Skeletal muscle cell (primary cell): ENCODE measurements at regions not wholly inside any gene's neighbourhood (a gene's known extent, or its start where the extent isn't known, plus 50 kb on each side); places are given as distances from the start of the nearest gene placed in this dataset.

ENCODE experiments used
- DNase-seq: peaks from one replicate; pipeline ENCODE4 v3.0.0-alpha.2; 2010; ENCODE audit warnings: low read depth
- H3K4me3 ChIP-seq: 2 replicates; pipeline ENCODE4 v1.5.1; 2011; ENCODE audit warnings: low read depth, mild to moderate bottlenecking, control low read depth, low read length, moderate library complexity

DNA sequence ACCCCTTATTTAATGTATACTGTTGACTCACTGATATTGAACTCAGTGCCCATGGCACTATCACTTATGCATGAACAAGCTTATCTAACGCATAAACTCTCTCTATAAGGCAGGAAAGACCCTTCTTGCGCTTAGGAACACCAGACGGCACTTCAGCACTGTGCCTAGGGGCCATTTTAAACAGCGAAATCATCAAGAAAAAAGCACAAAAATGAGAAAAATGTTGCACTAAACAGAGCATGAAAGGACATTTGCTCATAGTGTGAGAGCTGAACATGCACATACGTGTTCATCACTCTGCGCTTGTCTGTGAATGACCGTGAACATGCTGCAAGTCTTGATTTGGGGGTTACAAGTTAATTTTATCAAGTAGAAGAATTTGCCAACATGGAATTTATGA lies 109.6 kb downstream of the WDR11 start:
- DNase-seq = no peak
- H3K4me3 ChIP-seq = no peak overlapping the region

DNA sequence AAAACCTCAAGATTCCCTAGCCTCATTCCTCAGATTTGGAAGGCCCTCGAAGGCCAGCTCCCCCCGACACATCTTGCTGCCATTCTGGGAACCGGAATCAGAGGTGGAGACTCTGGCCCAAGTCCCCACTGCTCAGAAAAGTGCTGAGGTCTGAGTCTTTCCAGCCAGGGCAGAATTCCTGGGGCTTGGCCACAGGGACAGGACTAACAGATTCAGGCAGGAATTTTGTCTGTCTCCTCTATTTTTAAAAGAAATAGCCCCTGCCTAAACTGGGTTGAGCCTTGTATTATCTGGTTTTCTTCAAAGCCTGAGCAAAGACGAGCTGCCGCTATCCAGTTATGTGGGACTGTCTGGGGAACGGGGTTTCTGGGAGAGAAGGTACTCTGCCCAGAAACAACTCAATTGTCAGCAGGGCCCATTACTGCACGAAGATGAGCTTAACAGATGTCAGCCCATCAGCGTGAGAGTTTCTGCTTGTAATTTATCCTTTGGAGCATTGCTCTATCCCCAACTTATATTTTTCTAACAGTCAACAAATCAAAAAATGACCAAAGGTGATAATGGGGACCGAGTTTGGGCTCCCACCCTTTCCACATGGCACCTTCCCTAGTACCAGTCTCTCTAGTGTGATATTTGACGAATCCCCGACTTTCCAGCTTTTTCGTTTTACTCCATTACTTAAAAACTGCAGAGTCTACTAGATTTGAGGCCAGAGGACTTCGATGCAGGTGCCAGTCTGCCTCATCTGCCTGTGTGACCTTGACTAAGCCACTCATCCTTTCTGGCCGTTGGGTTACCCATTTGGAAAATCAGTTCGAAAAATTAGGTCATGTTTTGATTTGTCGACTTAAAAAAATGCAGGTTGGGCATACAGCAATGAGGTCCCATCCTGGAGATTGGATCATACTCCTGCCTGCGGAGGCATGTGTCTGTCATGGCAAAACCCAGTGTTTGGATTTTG lies 110.9 kb downstream of the WDR11 start:
- no peak for DNase-seq
- H3K4me3 ChIP-seq = no peak overlapping the region

DNA sequence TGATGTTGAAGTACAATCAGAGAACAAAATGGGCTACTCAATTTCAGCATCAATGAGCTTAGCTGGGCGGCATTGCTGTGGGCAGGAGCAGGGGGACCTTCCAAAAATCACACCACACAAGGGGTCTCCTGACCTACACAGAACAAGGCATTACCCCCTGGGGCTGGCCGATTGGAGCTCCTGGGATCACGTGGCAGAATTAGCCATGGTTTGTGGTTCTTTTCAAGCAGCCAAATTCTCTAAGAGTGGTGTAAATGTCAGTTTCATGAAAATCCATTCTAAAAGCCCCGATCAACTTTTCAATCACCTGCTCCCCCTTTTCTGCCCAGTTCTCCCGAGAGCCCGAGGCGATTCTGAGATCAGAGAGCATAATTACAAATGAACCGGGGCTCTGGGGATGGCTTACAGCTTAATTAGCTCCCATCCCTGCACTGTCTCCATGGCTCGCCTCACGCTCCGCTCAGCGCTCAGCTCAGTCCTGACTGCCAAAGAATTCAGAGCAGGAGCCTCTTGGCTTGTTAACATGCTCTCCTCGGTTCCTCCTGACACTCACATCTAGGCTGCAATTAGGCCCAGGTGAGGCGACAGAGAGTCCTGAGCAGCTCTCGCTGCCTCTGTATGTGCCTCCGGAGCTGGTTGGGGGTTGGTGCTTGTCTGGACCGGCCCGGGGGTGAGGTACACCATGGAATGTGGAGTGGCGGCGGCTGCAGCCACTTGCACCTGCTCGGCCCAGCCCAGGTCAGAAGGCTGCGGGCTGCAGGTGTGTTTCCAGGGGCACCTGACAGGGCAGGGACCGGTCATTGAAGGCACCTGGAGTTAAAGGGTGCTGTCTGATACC lies 111.8 kb downstream of the WDR11 start:
- DNase-seq = no peak
- no peak overlapping the region for H3K4me3 ChIP-seq

DNA sequence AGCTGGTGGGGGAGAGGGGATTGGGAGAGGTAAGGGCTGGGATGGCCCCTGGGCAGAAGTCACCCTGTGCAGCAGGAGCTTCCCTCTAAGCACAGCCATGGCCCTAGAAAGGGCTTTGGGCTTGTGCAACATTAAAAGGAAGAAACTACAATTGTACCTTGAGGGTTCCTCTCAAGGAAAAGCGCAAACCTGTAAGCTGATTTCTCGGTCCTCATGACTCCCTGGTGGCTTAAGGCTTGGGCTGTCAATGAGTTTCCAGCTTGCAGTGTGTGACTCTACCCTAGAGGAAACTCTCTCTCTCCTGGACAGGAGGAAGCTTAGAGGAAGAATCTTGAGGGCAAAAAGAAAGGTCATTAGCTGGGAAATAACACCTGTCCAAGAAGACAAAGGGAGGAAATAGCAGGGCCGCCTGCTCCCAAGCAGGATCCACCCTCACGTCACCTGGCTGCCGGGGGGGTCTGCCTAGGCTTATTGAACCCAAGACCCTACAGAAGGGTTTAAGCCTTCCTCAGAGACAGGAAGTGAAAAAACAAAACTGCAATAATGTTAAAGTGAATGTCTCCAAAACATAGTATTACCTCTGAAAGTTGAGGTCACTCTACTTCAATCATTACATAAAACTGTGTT lies 112.5 kb downstream of the WDR11 start:
- no peak for DNase-seq
- no peak overlapping the region for H3K4me3 ChIP-seq

DNA sequence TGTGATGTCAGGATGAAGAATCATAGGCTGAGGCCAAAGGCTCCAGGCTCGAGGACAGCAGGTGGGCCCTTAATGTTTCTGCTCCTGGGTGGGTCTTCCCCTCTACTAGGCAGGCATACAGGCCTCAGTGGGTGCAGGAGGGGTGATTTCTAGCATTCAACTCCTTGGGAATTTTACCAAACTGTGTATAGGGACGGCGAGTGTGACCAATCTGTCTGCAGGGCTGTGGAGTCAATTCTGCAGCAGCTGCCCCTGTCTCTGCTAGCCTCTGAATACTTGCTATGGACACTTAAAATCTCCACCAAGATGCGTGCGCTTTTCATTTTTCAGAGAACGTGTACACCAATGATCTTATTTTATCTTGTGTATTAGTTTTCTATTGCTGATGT lies 115.5 kb downstream of the WDR11 start:
- no peak for DNase-seq
- H3K4me3 ChIP-seq = no peak overlapping the region

DNA sequence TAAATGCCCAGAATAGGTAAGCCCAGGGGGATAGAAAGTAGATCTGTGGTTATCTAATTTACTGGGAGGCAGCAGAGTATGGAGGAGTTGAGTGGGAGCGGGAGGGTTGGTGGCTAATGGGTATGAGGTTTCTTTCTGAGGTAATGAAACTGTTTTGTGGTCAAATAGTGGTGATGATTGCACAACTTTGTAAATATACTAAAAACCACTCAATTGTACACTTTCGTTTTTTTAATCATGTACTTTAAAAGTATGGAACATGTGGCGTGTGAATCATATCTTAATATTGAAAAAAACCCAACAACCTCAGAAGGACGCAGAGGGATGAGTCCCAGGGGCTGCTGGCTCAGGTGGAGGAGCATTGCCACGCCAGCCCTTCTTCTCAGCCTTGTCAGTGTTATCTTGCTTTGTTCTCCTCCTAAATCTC lies 118.1 kb downstream of the WDR11 start:
- no peak overlapping the region for H3K4me3 ChIP-seq
- no peak for DNase-seq

DNA sequence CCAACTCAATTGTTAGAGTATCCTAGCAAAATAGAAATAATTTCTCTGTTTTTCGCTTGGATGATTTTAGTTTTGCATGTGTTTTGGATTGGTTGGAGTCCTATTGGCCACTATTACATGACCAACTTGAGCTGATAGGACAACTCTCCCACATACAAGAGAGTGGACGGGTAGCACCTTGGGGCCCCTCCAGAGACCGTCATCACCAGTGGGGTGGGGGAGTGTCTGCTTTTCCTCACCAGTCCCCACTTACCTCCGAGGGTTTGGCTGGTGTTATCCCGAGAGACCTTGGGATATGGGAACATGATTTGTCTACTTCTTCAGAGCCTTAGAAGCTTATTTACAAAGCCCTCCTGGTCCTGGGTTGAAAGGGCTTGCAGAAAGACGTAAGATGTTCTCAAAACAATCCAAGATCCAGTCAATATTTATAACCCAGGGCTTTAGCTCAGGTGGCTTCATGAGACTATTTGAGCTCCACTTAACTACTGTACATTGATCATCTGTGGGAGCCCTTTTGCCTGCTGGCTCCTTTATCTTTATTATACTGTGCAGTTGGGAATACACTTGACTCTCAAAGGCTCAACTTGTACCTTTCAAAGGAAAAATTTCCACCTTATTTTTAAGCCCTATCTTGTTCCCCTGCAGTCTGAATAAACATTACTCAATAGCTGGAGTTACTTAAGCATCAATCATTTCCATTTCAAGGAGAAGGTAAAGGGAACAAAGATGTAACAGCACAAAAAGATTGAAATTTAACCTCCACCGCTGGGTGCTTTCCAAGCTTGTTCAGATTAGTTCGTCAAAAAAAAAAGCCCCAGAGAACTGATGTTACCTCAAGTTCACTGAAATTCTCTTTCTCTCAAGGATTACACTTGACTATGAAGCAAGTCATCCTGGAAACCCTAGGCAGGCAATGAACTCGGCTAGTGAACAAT lies 119.7 kb downstream of the WDR11 start:
- DNase-seq = no peak
- H3K4me3 ChIP-seq = no peak overlapping the region

DNA sequence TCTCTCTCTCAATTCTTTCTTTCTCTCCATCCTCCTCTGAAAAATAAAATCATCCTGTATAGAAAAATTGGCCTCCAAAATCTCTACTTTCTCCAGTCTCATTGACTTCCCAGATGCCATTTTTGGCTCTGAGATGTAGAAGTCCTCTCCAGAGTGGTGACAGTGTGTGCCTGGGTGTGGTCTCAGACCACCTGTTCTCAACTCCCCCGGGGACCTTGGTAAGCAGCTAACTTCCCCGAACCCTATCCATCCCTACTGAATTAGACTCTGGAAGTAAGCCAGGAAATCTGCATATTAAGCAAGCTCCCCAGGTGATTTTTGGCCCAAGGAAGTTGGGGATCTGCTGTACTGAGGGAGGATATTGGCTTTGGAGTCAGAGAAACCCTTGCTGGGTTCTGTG lies 120.5 kb downstream of the WDR11 start:
- H3K4me3 ChIP-seq = no peak overlapping the region
- no peak for DNase-seq

DNA sequence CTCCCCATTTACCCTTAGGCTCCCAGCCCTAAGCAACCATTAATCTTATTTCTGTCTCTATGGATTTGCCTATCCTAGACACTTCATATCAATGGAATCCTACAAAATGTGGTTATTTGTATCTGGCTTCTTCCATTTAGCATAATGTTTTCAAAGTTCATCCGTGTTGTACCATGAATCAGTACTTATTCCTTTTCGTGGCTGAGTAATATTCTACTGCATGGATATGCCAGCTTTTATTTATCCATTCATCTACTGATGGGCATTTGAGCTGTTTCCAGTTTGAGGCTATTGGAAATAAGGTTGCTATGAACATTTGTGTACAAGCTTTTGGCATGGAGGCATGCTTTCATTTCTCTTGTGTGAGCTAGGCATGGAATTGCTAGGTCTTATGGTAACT lies 121.1 kb downstream of the WDR11 start:
- no peak overlapping the region for H3K4me3 ChIP-seq
- DNase-seq = no peak

DNA sequence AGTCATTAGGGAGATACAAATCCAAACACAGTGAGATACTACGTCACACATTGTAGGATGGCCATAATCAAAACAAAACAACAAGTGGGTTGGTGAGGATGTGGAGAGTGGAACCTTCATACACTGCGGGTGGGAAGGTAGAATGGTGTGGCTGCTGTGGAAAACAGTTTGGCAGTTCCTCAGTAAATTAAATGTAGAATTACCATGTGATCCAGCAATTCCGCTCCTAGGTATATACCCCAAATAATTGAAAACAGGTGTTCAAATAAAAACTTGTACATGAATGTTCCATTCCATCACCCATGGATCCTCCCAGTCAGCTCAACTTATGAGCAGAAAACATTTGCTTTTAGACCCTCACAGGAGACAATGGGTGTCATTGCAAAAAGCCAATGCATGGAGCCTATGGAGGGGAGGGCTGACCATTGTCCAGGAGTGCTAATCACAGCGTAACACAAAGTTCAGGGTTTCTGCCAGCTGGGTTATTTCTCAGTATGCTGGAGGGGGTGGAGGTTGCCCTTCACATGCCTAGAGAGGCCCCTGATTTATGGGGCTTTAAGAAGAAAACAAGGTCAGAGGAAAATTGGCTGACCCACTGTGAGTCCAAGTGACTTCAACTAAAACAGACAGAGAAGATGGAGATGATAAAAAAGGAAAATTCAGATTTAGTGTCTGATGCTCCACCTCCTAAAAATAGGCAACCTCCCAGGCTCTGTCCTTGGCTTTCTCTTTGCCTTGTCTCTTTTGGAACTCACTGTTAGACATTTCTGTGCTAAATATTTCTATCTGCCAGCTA lies 124.1 kb downstream of the WDR11 start:
- H3K4me3 ChIP-seq = no peak overlapping the region

DNA sequence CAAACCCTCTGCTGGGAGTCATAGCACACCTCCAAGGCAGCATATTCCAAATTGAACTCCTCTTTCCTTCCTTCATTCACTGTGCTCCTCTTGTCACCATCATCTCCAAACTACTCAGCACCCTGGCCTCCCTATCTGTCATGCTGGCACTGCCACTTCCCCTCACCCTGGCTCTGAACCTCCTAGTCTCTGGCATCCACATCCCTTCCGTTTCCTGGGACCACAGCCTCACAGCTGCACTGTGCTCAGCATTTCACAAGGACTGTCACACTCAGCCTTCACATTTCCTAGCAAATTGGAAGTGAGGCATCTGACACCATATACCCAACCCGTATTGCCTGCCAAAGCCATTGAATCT lies 124.7 kb downstream of the WDR11 start:
- DNase-seq = no peak
- H3K4me3 ChIP-seq = no peak overlapping the region

More for the DNA sequence above, 124.1 kb downstream of the WDR11 start:
- DNase-seq = no peak

DNA sequence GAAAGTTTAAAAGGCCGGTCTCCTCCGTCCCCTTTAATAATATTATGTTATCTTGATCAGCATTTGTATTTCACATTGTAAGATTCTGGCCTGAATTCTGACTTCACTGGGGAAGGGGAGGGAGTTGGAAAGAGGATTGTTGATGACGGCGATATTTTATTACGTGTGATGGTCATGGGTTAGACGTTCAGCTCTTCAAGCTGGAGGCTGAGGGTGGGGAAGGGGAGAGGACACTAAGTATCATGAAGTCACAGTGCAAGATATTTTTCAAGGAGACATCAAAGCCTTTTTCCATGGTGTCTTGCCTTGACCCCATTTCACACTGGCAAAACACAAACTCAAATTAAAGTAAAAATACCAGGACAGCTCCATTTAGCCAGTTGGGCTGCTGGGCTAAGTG lies 126.7 kb downstream of the WDR11 start:
- no peak for DNase-seq
- H3K4me3 ChIP-seq = no peak overlapping the region

DNA sequence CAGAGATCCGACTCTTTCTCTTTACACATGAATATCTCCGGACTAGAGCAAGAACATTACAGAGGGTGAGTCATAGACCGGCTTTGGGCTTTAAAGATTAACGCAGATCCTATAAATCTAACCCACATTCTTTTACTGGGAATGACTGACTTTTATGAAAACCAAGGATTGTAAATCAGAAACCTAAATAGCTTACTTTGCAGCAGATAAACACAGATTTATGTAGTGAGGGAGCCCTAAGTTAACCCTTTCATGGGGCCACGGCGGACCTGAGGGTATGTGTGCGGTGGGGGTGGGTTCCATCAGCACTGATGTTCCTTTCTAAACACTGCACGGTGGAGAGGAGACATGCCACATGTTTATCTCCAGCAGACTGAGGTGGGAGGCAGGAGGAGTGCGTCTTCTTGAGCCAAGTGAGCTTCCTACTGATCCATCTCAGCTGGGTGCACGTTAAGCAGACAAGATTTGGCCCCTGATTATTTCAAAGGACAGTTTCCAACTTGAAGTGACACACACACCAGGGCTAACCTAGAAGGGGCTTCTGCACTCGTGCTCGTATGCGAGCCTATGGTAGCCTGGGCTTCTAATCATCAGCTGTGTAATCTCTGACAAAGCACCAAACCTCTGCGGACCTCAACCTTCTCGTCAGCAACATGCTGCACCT lies 127.6 kb downstream of the WDR11 start:
- DNase-seq = no peak

DNA sequence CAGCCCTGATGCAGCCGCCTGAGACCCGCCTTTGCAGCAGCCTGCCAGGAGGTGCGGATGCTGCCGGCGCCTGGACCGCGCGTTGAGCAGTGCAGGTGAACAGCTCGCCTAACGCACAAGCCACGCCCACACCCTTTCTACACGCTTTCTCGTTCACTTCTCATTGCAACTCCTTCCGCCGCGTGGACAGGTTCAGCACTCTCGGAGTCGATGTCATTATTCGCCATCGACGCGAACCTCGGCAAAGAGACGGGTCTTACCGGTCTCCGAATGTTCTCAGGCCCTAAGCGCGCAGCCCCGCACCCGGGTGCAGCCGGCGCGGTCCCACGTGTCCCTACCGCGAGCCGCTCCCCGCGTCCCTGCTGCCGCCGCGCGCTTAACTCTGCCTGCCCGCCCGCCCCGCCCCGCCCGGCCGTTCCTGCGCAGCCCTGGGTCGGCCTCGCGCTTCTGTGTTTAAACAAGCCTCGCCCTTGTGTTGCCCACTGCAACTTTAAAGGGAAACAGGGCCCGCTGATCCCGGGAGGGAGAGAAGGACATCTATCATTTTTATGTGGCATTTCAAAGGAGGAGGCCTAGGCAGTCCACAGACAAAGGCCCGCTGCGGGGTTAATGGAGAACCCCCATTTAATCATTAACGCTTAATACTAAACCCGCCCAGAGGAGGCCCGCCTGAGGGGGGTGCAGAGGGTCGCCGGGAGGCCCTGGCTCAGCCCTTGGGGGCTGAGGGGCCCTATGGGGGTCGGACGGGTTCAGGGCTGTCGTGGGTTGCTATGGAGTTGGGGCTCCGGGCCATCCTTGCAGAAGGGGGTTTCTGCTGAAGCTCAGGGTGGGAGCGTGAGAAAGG lies 128.5 kb downstream of the WDR11 start:
- H3K4me3 ChIP-seq = peak overlapping the region; percentile 11
- no peak for DNase-seq

More for the DNA sequence above, 127.6 kb downstream of the WDR11 start:
- no peak overlapping the region for H3K4me3 ChIP-seq

DNA sequence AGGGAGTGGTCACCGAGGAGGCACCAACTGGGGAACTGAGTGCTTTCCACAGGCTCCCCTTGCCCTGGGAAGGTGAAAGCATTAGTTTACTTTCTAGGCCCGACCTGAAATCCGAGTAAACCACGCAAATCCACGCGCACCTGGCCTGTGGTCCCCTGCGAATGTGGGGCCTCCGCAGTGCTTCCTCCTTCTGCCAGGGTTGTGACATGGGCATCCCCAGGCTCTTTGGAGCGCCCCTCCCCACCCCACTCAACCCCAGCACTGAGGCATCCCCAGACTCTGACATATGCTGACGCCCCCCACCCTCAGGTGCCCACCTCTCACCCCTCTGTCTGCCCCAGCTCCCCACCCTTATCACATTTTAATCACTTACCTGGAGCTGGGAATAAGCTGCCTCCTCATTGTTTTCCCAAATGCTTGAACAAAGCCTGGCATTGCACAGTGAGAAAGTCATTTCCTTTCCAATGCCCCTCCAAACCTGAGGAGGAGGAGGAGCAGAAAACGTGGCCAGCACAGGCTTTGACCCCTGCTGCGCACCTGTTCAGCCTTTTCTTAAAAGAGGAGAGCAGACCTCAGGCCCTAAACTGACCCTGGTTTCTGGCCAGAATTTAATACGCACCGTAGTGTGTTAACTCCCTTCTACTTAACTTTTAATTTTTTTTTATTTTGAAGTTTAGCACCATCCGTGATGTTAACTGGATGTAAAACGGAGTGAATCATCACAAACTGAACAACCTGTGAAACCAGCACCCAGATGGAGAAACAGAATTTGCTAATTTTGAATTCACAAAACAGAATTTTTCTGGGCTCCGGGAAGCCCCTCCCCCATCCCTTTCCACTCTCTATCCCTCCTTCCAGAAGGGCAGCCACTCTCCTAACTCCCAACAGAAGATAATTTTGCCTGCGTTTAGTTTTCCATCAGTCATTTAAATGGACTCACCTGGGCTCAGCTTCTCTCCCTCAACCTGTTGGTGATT lies 129.4 kb downstream of the WDR11 start:
- DNase-seq = no peak
- no peak overlapping the region for H3K4me3 ChIP-seq
